ENCODE measurements at regions not wholly inside any gene's neighbourhood (a gene's known extent, or its start where the extent isn't known, plus 50 kb on each side); places are given as distances from the start of the nearest gene placed in this dataset.
"Not testable (repeated sequence)": the region's sequence is repeated elsewhere in the genome, so short reads cannot be mapped to it uniquely, and the experiment has no call there.

GRCh38 chr6:4346659-4347333 lies 211.4 kb upstream of the ECI2 start:
- no peak for DNase-seq

- DNase-seq: no peak
Observed at GRCh38 chr6:4345543-4345942, 210.2 kb upstream of the ECI2 start.

GRCh38 chr6:4344317-4344899 lies 209.0 kb upstream of the ECI2 start:
- no peak for DNase-seq

GRCh38 chr6:4342407-4343137 lies 207.2 kb upstream of the ECI2 start:
- no peak for DNase-seq

- no peak for DNase-seq
Observed at GRCh38 chr6:4341078-4341797, 205.9 kb upstream of the ECI2 start.

- no peak for DNase-seq
Observed at GRCh38 chr6:4340544-4340943, 205.2 kb upstream of the ECI2 start.

- DNase-seq: no peak
Observed at GRCh38 chr6:4338884-4339283, 203.5 kb upstream of the ECI2 start.

GRCh38 chr6:4336778-4337442 lies 201.5 kb upstream of the ECI2 start:
- no peak for DNase-seq

- DNase-seq: no peak
Observed at GRCh38 chr6:4336084-4336483, 200.7 kb upstream of the ECI2 start.

GRCh38 chr6:4334158-4334740 lies 198.9 kb upstream of the ECI2 start:
- not testable (repeated sequence) for DNase-seq

- no peak for DNase-seq
Observed at GRCh38 chr6:4327841-4328240, 192.5 kb upstream of the ECI2 start.

- DNase-seq: no peak
Observed at GRCh38 chr6:4324746-4325145, 189.4 kb upstream of the ECI2 start.

GRCh38 chr6:4323322-4323721 lies 187.9 kb upstream of the ECI2 start:
- DNase-seq: no peak

- no peak for DNase-seq
Observed at GRCh38 chr6:4322846-4323309, 187.5 kb upstream of the ECI2 start.

GRCh38 chr6:4322134-4322845 lies 186.9 kb upstream of the ECI2 start:
- no peak for DNase-seq

GRCh38 chr6:4320860-4321259 lies 185.5 kb upstream of the ECI2 start:
- no peak for DNase-seq

GRCh38 chr6:4319981-4320683 lies 184.8 kb upstream of the ECI2 start:
- DNase-seq: no peak

GRCh38 chr6:4318321-4318720 lies 182.9 kb upstream of the ECI2 start:
- no peak for DNase-seq

- no peak for DNase-seq
Observed at GRCh38 chr6:4316867-4317400, 181.6 kb upstream of the ECI2 start.

- no peak for DNase-seq
Observed at GRCh38 chr6:4314201-4314707, 178.9 kb upstream of the ECI2 start.

All from stimulated activated CD4-positive, alpha-beta T cell treated with anti-CD3 and anti-CD28 coated beads, Interleukin-4, amount 100 ng/mL, for 4 hours (primary cell).